Urinary bladder (tissue), 3 donors: ENCODE measurements at regions not wholly inside any gene's neighbourhood (a gene's known extent, or its start where the extent isn't known, plus 50 kb on each side); places are given as distances from the start of the nearest gene placed in this dataset.
"Not testable (repeated sequence)": the region's sequence is repeated elsewhere in the genome, so short reads cannot be mapped to it uniquely, and the experiment has no call there.

Experiments used
- DNase-seq: peaks from one replicate; pipeline ENCODE4 v3.0.0-alpha.2; 2015; ENCODE audit errors: extremely low spot score
- H3K27ac ChIP-seq: one replicate; pipeline ENCODE4 v1.5.1; 2013; ENCODE audit warnings: low read depth, mild to moderate bottlenecking, moderate library complexity
- H3K36me3 ChIP-seq: one replicate; pipeline ENCODE4 v1.6.1; 2013; ENCODE audit warnings: mild to moderate bottlenecking, moderate library complexity; ENCODE audit not compliant: insufficient read depth
- H3K4me1 ChIP-seq: one replicate; pipeline ENCODE4 v1.6.1; 2013; ENCODE audit warnings: mild to moderate bottlenecking, moderate library complexity; ENCODE audit not compliant: insufficient read depth
- H3K4me3 ChIP-seq: one replicate; pipeline ENCODE4 v1.5.1; 2013; ENCODE audit warnings: low read depth, low read length
- WGBS: extraction: QIAGEN DNeasy Blood & Tissue Kit; methylation state at CpG from one replicate; pipeline ENCODE4 v1.1.7; 2013; 5-methylcytosine and 5-hydroxymethylcytosine counted together
- donor health status: healthy with polysubstance abuse.
- donor health status: healthy.

DNA sequence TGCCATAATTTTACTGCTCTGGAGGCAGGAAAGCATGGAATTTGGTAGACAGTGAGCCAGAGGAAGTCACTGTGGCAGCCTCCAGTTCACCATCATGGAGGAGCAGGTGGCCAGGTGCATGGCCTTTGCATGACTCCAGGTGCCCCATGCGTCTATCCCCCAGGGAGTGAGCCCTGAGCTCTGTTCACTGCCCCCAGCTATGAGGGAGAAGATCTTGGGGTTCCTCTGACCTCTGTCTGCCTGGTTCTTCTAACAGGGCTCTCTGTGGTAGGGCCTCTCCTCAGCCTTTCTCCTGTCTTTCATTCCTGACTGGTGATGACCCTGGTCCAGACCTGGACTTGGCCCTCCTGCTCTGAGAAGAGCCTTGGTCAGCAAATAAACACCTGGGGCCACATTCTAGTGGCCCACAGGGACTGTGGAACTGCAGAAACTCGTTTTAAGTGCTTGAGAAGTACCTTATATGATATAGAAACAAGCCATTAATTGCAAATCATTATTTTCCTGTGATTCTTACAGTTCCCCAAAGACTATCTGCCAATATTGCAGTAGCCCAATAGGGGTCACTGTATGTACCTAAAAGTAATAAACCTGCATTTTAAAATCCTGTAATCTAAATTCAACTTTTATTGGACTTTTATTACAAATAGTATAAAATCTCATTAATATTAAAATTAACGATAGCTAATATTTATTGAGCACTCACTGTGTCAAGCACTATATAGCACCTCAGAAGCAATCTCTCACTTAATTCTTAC, 120.0 kb upstream of the SYT13 start:
- 46% methylated on average over 3 of the region's 3 CpGs for WGBS
- no peaks in the 10 kb centered on the region for H3K4me1 ChIP-seq
- DNase-seq: no peak
- H3K27ac ChIP-seq: no peak overlapping the region
- no peak overlapping the region for H3K4me3 ChIP-seq
- H3K36me3 ChIP-seq: no peaks in the 10 kb centered on the region

DNA sequence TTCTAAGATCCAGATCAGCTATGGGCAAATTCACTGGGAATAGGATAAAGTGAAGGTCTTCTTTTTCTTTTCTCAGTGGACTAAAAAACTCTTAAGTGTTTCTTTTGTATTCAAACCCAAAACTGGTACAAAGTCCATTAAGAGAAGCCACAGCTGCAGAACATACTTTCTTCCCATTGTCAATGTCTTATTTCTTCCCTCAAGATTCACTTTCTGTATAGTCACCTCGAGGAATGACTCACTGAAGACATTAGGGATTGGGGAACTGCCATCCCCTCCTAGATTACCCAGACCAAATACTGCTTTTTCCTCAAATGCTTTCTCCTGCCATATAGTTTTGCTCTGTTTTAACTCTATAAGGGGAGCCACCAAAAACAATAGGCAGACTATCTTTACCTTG, 117.4 kb upstream of the SYT13 start:
- H3K4me1 ChIP-seq, H3K27ac ChIP-seq, H3K36me3 ChIP-seq, H3K4me3 ChIP-seq, DNase-seq: not testable (repeated sequence)
- 20% methylated on average over 1 of the region's 1 CpG for WGBS

DNA sequence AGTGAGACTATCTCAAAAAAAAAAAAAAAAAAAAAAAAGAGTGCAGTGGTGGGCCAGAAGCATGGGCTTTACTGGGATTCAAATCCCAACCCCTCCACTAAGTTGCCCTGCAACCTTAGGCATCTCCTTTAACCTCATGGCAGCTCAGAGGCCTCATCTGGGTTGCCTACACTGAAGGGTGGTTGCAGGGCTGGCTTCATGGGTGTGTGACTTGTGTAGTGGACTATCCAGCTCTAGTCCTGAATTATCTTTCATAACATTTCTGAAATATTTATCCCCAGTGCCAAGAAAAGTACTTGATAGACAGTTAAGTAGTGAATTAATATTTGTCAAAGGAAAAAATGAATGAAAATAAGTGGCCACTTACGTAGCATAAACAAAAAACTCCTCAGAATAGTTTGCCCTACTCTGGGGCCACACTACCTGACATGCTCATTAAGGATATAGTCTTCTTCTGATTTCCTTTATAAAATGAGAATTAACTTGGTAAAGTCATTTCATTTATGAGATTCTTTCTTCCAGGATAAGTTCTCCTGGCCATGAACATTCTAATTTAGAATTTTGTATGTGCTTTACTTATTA, 116.0 kb upstream of the SYT13 start:
- no peak for DNase-seq
- 86% methylated on average over 1 of the region's 1 CpG for WGBS
- Histone ChIP-seq H3K27ac (no peak overlapping the region), H3K4me1 (no peaks in the 10 kb centered on the region), H3K36me3 (no peaks in the 10 kb centered on the region), H3K4me3 (no peak overlapping the region)

DNA sequence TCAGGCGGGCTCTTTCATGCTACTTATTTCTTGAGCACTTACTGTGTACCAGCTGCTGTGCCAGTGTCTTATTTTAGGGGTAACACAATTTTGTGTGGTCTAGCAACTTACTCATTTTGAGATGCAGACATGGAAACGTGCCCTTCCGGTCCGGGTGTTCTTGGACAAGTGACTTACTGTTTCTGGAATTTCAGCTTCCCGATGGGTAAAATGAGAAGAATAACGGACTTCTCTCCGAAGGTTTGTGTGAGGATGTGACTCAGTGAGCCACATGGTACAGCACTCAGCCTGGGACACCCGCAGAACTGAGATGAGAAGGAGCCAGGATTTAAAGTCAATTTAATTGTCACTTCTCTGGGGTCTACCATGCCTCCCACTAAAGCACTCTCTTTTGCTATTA, 114.5 kb upstream of the SYT13 start:
- 65% methylated on average over 8 of the region's 8 CpGs for WGBS
- H3K4me3 ChIP-seq: no peak overlapping the region
- no peak overlapping the region for H3K27ac ChIP-seq
- DNase-seq: no peak
- H3K36me3 ChIP-seq: no peaks in the 10 kb centered on the region
- no peaks in the 10 kb centered on the region for H3K4me1 ChIP-seq

DNA sequence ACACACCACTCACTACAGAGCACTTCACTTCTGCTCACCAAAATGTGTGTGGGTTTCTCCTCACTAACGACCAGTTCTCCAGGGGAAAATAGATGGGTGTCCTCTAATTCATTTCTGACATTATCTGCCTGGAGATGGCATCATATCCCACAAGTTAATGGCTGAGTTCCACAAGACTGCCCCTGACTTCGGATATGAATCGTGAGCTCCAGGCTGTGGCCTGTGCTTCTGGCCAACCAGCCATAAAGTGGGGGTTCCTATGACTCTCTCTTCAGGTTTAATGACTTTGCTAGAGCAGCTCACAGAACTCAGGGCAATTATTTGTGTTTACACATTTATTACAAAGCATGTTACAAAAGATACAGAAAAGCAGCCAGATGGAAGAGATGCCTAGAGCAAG, 113.0 kb upstream of the SYT13 start:
- H3K27ac ChIP-seq: no peak overlapping the region
- H3K36me3 ChIP-seq: no peaks in the 10 kb centered on the region
- no peak overlapping the region for H3K4me3 ChIP-seq
- WGBS: 76% methylated on average over 3 of the region's 3 CpGs
- H3K4me1 ChIP-seq: no peaks in the 10 kb centered on the region
- DNase-seq: no peak

DNA sequence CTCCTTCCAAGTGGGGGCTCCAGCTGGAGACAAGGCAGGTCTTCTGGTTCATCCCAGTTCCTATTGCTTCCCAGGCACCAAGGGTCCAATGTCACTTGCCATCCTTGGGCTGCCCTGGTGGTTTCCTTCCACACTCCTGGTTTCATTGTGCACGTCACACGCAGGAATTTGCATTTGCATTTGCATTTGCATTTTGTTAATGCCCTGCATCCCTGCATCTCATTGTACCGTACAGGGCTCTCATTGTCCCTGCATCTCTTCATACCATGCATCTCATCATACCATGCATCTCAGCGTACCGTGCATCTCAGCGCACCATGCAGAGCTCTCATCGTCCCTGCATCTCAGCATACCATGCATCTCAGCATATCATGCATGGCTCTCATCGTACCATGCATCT, 112.2 kb upstream of the SYT13 start:
- H3K36me3 ChIP-seq: no peaks in the 10 kb centered on the region
- 94% methylated on average over 8 of the region's 8 CpGs for WGBS
- no peak overlapping the region for H3K27ac ChIP-seq
- DNase-seq: no peak
- H3K4me1 ChIP-seq: no peaks in the 10 kb centered on the region
- no peak overlapping the region for H3K4me3 ChIP-seq

DNA sequence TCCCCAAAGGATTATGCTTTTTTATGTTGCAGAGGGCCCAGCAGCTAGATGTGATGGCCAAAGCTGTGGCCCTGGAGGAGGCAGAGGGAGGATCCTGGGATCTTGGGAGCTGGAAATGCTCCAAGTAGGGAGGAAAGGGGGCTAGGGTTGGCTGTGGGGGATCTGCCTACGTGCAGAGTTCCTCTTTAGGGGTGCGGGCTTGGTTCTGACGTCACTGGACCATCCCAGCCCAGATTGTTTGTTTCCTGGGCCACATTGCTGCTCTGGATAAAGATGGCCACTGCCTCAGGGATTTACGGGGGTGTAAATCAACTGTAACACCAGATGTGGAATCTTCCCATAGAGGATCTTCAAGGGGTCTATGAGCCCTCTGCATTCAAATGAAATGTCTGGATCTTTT, 110.3 kb upstream of the SYT13 start:
- Histone ChIP-seq H3K36me3 (no peaks in the 10 kb centered on the region), H3K4me1 (no peaks in the 10 kb centered on the region), H3K27ac (no peak overlapping the region), H3K4me3 (no peak overlapping the region)
- WGBS: 41% methylated on average over 4 of the region's 4 CpGs
- DNase-seq: no peak

DNA sequence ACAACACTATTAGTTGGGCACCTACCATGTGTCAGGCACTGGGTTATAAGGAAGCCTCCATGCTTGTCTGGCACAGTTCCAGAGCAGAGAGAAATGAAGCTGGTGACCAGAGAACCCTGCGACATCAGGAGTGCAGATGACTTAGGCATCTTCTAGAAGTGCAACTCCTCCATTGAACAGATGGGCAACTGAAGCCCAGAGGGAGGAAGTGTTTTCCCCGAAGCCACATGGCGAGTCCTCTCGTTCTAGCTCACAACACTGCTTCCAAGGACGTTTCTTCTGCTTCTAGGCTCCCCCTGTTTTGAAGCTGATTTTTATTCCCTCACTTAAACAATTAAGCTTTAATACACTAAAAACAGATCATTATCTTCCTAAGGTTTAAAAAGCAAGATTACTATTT, 109.8 kb upstream of the SYT13 start:
- H3K27ac ChIP-seq: no peak overlapping the region
- no peak overlapping the region for H3K4me3 ChIP-seq
- H3K36me3 ChIP-seq: no peaks in the 10 kb centered on the region
- H3K4me1 ChIP-seq: no peaks in the 10 kb centered on the region
- WGBS: 79% methylated on average over 5 of the region's 5 CpGs
- DNase-seq: no peak

DNA sequence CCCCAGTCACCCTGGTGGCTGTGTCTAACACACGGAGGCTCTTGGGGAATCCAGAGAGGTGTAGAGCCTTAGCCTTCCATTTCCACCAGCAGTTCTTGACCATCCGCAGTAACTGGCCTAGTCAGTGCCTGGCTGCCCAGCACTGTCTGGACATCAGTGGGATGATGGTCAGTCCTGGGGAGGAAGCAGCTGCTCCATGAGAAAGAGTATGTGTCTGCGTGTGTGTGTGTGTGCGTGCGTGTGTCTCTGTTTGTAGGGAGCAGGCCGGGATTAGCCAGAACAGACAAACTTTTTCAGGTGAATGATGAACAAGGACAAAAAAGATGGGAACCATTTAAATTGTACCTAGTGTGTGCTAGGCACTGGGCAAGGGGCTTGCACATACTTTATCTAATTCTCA, 109.3 kb upstream of the SYT13 start:
- H3K4me3 ChIP-seq: no peak overlapping the region
- no peaks in the 10 kb centered on the region for H3K4me1 ChIP-seq
- 98% methylated on average over 6 of the region's 6 CpGs for WGBS
- no peaks in the 10 kb centered on the region for H3K36me3 ChIP-seq
- no peak overlapping the region for H3K27ac ChIP-seq
- DNase-seq: no peak

DNA sequence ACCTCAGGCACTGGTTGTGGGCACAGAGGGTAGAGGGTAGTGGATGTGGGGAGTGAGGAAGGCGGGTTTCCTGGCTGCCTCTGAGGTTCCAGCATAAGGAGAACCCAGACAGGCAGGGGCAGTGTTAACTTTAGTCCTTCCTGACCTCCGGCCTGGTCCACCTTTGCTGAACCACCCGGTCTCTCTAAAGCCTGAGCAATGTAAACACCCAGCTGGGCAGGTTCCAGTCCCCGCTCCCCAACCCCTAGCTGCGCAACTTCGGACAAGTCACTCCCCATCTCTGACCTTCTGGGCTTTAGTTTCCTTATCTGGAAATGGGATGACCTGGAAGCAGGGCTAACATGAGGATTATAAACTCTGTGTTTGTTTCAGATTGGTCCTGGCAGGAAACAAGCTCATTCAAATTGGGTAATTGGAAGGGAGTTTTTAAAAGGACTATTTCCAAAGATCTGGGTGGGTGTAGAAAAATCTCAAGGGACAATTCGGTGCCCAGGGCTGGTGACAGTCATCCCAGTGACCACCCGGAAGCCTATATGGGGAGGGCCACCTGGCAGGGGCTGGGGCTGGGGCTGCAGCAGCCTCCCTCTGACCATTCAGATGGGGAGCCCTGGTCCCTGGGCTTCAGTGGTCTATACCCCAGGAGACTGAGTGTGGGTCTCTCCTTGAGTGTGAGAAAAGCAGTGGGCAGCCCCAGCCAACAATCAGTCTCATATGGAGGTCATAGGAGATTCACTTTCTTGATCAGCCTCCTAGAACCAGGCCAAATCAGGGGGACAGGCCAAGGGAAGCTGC, 108.3 kb upstream of the SYT13 start:
- no peak for DNase-seq
- H3K27ac ChIP-seq: no peak overlapping the region
- no peak overlapping the region for H3K4me3 ChIP-seq
- no peaks in the 10 kb centered on the region for H3K4me1 ChIP-seq
- H3K36me3 ChIP-seq: no peaks in the 10 kb centered on the region
- WGBS: 78% methylated on average over 8 of the region's 8 CpGs

DNA sequence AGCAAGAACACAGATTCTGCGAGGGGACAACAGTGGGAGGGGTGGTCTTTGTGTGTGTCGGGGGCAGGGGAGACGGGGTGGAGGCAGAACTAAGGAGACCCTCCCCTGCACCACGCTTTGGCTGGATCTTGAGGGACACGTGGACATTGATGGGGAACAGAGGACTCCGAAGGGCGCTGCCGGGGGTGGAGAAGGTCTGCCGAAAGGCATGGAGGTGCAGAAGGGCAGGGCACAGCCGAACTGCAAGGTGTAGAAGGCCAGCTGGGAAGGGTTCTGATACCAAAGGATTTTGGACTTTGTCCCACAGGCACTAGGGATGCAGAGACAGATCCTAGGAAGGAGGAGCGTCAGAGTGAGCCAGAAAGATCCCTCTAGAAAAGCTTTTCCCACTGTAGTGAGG, 107.7 kb upstream of the SYT13 start:
- Histone ChIP-seq H3K4me3 (no peak overlapping the region), H3K4me1 (no peaks in the 10 kb centered on the region), H3K27ac (no peak overlapping the region), H3K36me3 (no peaks in the 10 kb centered on the region)
- no peak for DNase-seq
- WGBS: 92% methylated on average over 11 of the region's 11 CpGs

DNA sequence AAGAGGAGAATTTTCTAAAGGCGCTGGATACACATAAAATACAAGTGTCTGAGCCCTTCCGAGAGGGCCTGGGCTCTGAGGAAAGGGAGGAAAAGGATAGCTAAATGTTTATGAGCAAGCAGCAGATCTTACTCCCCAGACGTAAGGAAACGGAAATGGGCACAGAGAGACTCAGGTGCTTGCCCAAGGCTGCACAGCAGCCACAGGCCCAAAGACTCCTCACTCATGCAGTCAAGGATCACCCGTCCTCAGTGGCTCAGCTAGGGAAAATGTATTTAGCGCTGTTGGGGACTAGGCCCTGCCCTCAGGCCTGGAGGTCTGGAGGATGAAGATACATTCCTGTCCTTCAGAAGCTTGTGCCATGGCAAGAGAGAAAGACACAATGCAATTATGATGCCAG, 107.2 kb upstream of the SYT13 start:
- H3K36me3 ChIP-seq: no peaks in the 10 kb centered on the region
- H3K4me1 ChIP-seq: no peaks in the 10 kb centered on the region
- no peak overlapping the region for H3K4me3 ChIP-seq
- DNase-seq: no peak
- no peak overlapping the region for H3K27ac ChIP-seq
- 80% methylated on average over 6 of the region's 6 CpGs for WGBS

DNA sequence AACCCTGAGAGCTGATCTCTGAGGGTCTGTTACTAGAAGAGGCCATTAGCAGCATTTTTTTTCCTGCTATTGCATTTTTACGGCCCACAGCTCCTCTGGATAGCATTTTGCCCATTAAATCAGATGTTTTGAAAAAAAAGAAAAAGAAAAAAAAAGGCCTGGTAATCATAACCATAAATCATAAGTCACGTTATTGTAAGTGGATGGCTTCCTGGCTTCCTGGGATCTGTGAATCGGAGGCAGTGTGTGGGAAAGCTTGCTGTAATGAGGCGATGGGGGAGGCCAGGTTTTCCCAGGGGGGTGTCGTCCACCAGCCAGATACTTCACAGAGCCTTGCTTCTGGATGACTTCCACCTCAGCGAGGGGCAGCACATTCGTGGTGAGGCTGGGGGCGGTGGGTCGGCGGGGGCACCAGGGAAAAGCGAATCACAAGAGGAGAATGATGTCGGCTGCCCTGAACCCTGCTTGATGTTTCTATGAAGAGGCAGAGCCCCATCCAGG, 106.5 kb upstream of the SYT13 start:
- 53% methylated on average over 12 of the region's 12 CpGs for WGBS
- Histone ChIP-seq H3K36me3 (no peaks in the 10 kb centered on the region), H3K27ac (no peak overlapping the region), H3K4me3 (no peak overlapping the region), H3K4me1 (no peaks in the 10 kb centered on the region)
- DNase-seq: no peak

DNA sequence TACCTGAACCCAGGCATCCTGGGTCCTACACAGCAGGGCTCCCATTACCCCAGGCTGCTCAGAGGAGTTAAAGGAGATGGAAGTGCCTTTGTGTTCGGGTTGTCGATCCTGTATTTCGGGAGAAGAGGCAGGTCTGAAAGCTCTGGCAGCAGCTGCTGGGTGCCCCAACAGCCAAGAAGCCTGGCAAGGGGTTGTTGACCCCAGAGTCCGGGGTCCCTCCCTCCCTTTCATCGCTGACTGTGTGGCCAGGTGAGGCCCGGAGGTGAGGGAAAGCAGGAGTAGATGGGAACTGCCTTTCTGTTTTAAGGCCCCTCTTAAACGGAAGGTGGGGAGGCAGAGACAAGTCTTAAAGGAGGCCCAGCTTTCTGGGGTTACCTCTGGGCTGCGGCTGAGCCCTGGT, 106.0 kb upstream of the SYT13 start:
- Histone ChIP-seq H3K27ac (no peak overlapping the region), H3K36me3 (no peaks in the 10 kb centered on the region), H3K4me1 (no peaks in the 10 kb centered on the region), H3K4me3 (no peak overlapping the region)
- no peak for DNase-seq
- WGBS: 85% methylated on average over 8 of the region's 8 CpGs
